ENCODE measurements at regions not wholly inside any gene's neighbourhood (a gene's known extent, or its start where the extent isn't known, plus 50 kb on each side); places are given as distances from the start of the nearest gene placed in this dataset.

DNA sequence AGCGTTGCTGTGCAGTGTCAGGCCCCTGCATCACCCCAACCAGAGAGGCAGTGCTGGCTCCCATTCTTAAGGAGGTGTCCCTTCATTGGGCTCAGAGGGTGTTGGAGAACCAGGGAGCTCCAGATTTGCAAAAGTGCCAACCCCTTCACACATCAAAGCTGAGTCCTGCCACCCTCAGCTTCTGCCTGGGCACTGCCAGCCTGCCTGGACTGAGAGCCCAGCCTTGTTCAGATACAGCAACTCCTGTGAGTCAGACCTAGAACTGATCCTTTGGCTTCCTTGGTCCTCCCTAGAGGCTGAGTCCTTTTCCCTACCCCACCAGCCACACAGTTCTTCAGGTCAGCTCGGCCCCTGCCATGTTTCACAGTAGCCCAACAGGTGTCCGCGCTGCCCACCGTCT is 424.9 kb upstream of the MYT1L start:
- Histone ChIP-seq H3K4me3 (ENCODE audit: low read depth, low read length, poor library complexity, severe bottlenecking) (no peak overlapping the region), H3F3A (ENCODE audit: insufficient read depth, low read length) (no peaks in the 10 kb centered on the region), H3K9ac (ENCODE audit: low read length) (no peak overlapping the region), H3K79me2 (ENCODE audit: insufficient read depth, low read length) (no peaks in the 10 kb centered on the region), H4K20me1 (ENCODE audit: insufficient read depth, low read length) (no peaks in the 10 kb centered on the region), H3K9me2 (ENCODE audit: low read depth, low read length) (no peaks in the 10 kb centered on the region), H2AFZ (ENCODE audit: low read length) (no peak overlapping the region), H3K36me3 (ENCODE audit: insufficient read depth, low read length) (no peaks in the 10 kb centered on the region), H3K27ac (ENCODE audit: low read depth, low read length, poor library complexity, severe bottlenecking) (no peak overlapping the region), H3K9me3 (ENCODE audit: low read length) (0 out of 2 replicates have a peak, but pooled peaks cover 3% of the 10 kb centered on the region), H3K4me2 (ENCODE audit: low read length) (no peak overlapping the region), H3K4me1 (ENCODE audit: insufficient read depth, low read length, severe bottlenecking) (no peaks in the 10 kb centered on the region), H3K27me3 (ENCODE audit: insufficient read depth, low read length) (no peaks in the 10 kb centered on the region; the same call in 1 of the 2 replicates)
- TF ChIP-seq, protein P1, sequence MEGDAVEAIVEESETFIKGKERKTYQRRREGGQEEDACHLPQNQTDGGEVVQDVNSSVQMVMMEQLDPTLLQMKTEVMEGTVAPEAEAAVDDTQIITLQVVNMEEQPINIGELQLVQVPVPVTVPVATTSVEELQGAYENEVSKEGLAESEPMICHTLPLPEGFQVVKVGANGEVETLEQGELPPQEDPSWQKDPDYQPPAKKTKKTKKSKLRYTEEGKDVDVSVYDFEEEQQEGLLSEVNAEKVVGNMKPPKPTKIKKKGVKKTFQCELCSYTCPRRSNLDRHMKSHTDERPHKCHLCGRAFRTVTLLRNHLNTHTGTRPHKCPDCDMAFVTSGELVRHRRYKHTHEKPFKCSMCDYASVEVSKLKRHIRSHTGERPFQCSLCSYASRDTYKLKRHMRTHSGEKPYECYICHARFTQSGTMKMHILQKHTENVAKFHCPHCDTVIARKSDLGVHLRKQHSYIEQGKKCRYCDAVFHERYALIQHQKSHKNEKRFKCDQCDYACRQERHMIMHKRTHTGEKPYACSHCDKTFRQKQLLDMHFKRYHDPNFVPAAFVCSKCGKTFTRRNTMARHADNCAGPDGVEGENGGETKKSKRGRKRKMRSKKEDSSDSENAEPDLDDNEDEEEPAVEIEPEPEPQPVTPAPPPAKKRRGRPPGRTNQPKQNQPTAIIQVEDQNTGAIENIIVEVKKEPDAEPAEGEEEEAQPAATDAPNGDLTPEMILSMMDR (IDR thresholded peaks at IDR 0.05; ENCODE audit: low read length), result no peak
- TF ChIP-seq EZH2 (IDR thresholded peaks at IDR 0.05; ENCODE audit: borderline replicate concordance, low read length), result no peak

DNA sequence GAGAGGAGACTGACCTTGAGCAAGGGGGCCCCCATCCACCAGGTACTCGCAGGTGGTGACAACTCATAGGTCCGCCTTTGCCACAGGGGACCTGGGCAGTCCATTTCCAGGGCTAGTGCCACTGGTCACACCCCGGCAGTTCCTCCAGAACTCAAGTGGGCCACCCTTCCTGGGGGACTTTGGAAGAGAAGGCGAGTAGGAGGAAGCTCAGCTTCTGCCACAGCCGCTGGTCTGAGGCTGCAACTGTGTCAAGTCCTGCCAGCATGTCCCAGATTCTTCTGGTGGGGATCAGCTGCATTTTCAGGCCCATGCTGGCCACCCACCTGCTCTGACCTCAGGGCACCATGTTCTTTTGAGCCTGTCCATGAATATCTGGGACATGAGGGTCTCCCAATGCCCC is 423.9 kb upstream of the MYT1L start:
- TF ChIP-seq EZH2 (IDR thresholded peaks at IDR 0.05; ENCODE audit: borderline replicate concordance, low read length), result no peak
- TF ChIP-seq, protein P1 (IDR thresholded peaks at IDR 0.05; ENCODE audit: low read length), result no peak
- Histone ChIP-seq H3K27ac (ENCODE audit: low read depth, low read length, poor library complexity, severe bottlenecking) (no peak overlapping the region), H3K36me3 (ENCODE audit: insufficient read depth, low read length) (no peaks in the 10 kb centered on the region), H3K9me3 (ENCODE audit: low read length) (0 out of 2 replicates have a peak, but pooled peaks cover 3% of the 10 kb centered on the region), H3F3A (ENCODE audit: insufficient read depth, low read length) (no peaks in the 10 kb centered on the region), H3K4me2 (ENCODE audit: low read length) (no peak overlapping the region), H3K9me2 (ENCODE audit: low read depth, low read length) (no peaks in the 10 kb centered on the region), H3K9ac (ENCODE audit: low read length) (no peak overlapping the region), H3K4me3 (ENCODE audit: low read depth, low read length, poor library complexity, severe bottlenecking) (no peak overlapping the region), H3K4me1 (ENCODE audit: insufficient read depth, low read length, severe bottlenecking) (no peaks in the 10 kb centered on the region), H3K27me3 (ENCODE audit: insufficient read depth, low read length) (no peaks in the 10 kb centered on the region), H4K20me1 (ENCODE audit: insufficient read depth, low read length) (no peaks in the 10 kb centered on the region), H2AFZ (ENCODE audit: low read length) (no peak overlapping the region), H3K79me2 (ENCODE audit: insufficient read depth, low read length) (no peaks in the 10 kb centered on the region)

DNA sequence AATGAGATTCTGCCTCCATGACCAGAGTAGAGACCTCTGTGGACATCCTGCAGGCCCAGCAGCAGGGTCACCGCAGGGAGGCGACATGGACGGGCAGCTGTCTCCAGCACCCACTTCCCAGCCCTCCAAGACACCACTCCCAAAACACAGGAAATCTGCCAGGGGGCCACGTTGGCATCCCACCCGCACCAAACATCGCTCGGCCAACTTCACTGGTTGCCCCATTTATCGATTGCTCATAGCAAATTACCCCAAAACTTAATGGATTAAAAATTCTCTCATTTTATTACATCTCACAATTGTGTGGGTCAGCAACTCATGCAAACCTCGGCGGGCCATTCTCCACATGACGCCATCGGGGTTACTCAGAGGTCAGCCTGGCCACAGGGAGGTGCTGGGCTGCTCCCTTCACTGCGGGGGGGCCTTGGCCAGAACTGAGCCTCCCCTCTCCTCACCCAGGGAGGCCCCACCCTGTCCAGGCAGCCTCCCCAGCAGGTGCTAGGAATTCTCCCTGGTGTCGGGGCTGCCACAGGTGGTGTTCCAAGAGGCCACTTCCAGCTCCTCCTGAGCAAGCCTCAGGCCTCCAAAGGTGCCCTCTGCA is 420.7 kb upstream of the MYT1L start:
- no peak for TF ChIP-seq EZH2 (IDR thresholded peaks at IDR 0.05; ENCODE audit: borderline replicate concordance, low read length)
- TF ChIP-seq, protein P1 (IDR thresholded peaks at IDR 0.05; ENCODE audit: low read length), result no peak
- H3K79me2 ChIP-seq (ENCODE audit: insufficient read depth, low read length), result no peaks in the 10 kb centered on the region
- H3K9me2 ChIP-seq (ENCODE audit: low read depth, low read length), result no peaks in the 10 kb centered on the region
- H3K4me1 ChIP-seq (ENCODE audit: insufficient read depth, low read length, severe bottlenecking), result no peaks in the 10 kb centered on the region
- H3K4me2 ChIP-seq (ENCODE audit: low read length), result no peak overlapping the region
- no peaks in the 10 kb centered on the region for H3K27me3 ChIP-seq (ENCODE audit: insufficient read depth, low read length)
- H4K20me1 ChIP-seq (ENCODE audit: insufficient read depth, low read length), result no peaks in the 10 kb centered on the region
- H3K36me3 ChIP-seq (ENCODE audit: insufficient read depth, low read length), result no peaks in the 10 kb centered on the region
- no peak overlapping the region for H3K9ac ChIP-seq (ENCODE audit: low read length)
- H3K4me3 ChIP-seq (ENCODE audit: low read depth, low read length, poor library complexity, severe bottlenecking), result no peak overlapping the region
- H3K27ac ChIP-seq (ENCODE audit: low read depth, low read length, poor library complexity, severe bottlenecking), result no peak overlapping the region
- no peaks in the 10 kb centered on the region for H3F3A ChIP-seq (ENCODE audit: insufficient read depth, low read length)
- 0 out of 2 replicates have a peak, but pooled peaks cover 3% of the 10 kb centered on the region for H3K9me3 ChIP-seq (ENCODE audit: low read length)
- no peak overlapping the region for H2AFZ ChIP-seq (ENCODE audit: low read length)
